ENCODE measurements at regions not wholly inside any gene's neighbourhood (a gene's known extent, or its start where the extent isn't known, plus 50 kb on each side); places are given as distances from the start of the nearest gene placed in this dataset.
"Not testable (repeated sequence)": the region's sequence is repeated elsewhere in the genome, so short reads cannot be mapped to it uniquely, and the experiment has no call there.

- no peaks in the 10 kb centered on the region for H3K36me3 ChIP-seq (ENCODE audit: control insufficient read depth, insufficient read depth, low read length)
- peaks cover 13% of the 10 kb centered on the region; the same call in 1 of the 2 replicates for H3K4me1 ChIP-seq (ENCODE audit: control insufficient read depth, insufficient read depth, low read length)
- H3K27me3 ChIP-seq (ENCODE audit: control insufficient read depth, insufficient read depth, low read length): no peaks in the 10 kb centered on the region; the same call in 1 of the 2 replicates
- H3K27ac ChIP-seq (ENCODE audit: low read depth, low read length): no peak overlapping the region
- H3K9me3 ChIP-seq (ENCODE audit: control insufficient read depth, insufficient read depth, low read length): no peaks in the 10 kb centered on the region
- no peak overlapping the region for H3K9ac ChIP-seq (ENCODE audit: low read depth, low read length)
- H3K4me3 ChIP-seq (ENCODE audit: low read depth, low read length): no peak overlapping the region
Observed at GRCh38 chr2:216930716-216931115, 70.9 kb upstream of the TNP1 start.

GRCh38 chr2:216929338-216929737 is 69.5 kb upstream of the TNP1 start:
- not testable (repeated sequence) for H3K9me3 ChIP-seq (ENCODE audit: control insufficient read depth, insufficient read depth, low read length)

GRCh38 chr2:216927163-216927562 is 67.3 kb upstream of the TNP1 start:
- peaks cover 10% of the 10 kb centered on the region for H3K4me1 ChIP-seq (ENCODE audit: control insufficient read depth, insufficient read depth, low read length)
- no peaks in the 10 kb centered on the region for H3K9me3 ChIP-seq (ENCODE audit: control insufficient read depth, insufficient read depth, low read length)
- H3K36me3 ChIP-seq (ENCODE audit: control insufficient read depth, insufficient read depth, low read length): no peaks in the 10 kb centered on the region
- no peak overlapping the region for H3K9ac ChIP-seq (ENCODE audit: low read depth, low read length)
- H3K4me3 ChIP-seq (ENCODE audit: low read depth, low read length): no peak overlapping the region
- no peaks in the 10 kb centered on the region; the same call in 1 of the 2 replicates for H3K27me3 ChIP-seq (ENCODE audit: control insufficient read depth, insufficient read depth, low read length)
- no peak overlapping the region for H3K27ac ChIP-seq (ENCODE audit: low read depth, low read length)

More at GRCh38 chr2:216929338-216929737, 69.5 kb upstream of the TNP1 start:
- not testable (repeated sequence) for H3K9ac ChIP-seq (ENCODE audit: low read depth, low read length); H3K4me3 ChIP-seq (ENCODE audit: low read depth, low read length); H3K27me3 ChIP-seq (ENCODE audit: control insufficient read depth, insufficient read depth, low read length); H3K36me3 ChIP-seq (ENCODE audit: control insufficient read depth, insufficient read depth, low read length); H3K27ac ChIP-seq (ENCODE audit: low read depth, low read length)
- H3K4me1 ChIP-seq (ENCODE audit: control insufficient read depth, insufficient read depth, low read length): peaks cover 13% of the 10 kb centered on the region

GRCh38 chr2:216925636-216926366 is 65.9 kb upstream of the TNP1 start:
- Histone ChIP-seq H3K36me3 (ENCODE audit: control insufficient read depth, insufficient read depth, low read length) (no peaks in the 10 kb centered on the region), H3K9me3 (ENCODE audit: control insufficient read depth, insufficient read depth, low read length) (no peaks in the 10 kb centered on the region), H3K4me1 (ENCODE audit: control insufficient read depth, insufficient read depth, low read length) (peaks cover 9% of the 10 kb centered on the region), H3K27me3 (ENCODE audit: control insufficient read depth, insufficient read depth, low read length) (no peaks in the 10 kb centered on the region; the same call in 1 of the 2 replicates), H3K4me3 (ENCODE audit: low read depth, low read length) (no peak overlapping the region), H3K27ac (ENCODE audit: low read depth, low read length) (no peak overlapping the region), H3K9ac (ENCODE audit: low read depth, low read length) (no peak overlapping the region)

- Histone ChIP-seq H3K4me3 (ENCODE audit: low read depth, low read length) (no peak overlapping the region), H3K4me1 (ENCODE audit: control insufficient read depth, insufficient read depth, low read length) (peaks cover 9% of the 10 kb centered on the region), H3K9ac (ENCODE audit: low read depth, low read length) (no peak overlapping the region), H3K27ac (ENCODE audit: low read depth, low read length) (no peak overlapping the region), H3K27me3 (ENCODE audit: control insufficient read depth, insufficient read depth, low read length) (no peaks in the 10 kb centered on the region; the same call in 1 of the 2 replicates), H3K9me3 (ENCODE audit: control insufficient read depth, insufficient read depth, low read length) (no peaks in the 10 kb centered on the region), H3K36me3 (ENCODE audit: control insufficient read depth, insufficient read depth, low read length) (no peaks in the 10 kb centered on the region)
Observed at GRCh38 chr2:216925006-216925405, 65.1 kb upstream of the TNP1 start.

- H3K27ac ChIP-seq (ENCODE audit: low read depth, low read length): no peak overlapping the region
- peaks cover 9% of the 10 kb centered on the region for H3K4me1 ChIP-seq (ENCODE audit: control insufficient read depth, insufficient read depth, low read length)
- no peak overlapping the region for H3K4me3 ChIP-seq (ENCODE audit: low read depth, low read length)
- no peaks in the 10 kb centered on the region; the same call in 1 of the 2 replicates for H3K27me3 ChIP-seq (ENCODE audit: control insufficient read depth, insufficient read depth, low read length)
- no peak overlapping the region for H3K9ac ChIP-seq (ENCODE audit: low read depth, low read length)
- H3K36me3 ChIP-seq (ENCODE audit: control insufficient read depth, insufficient read depth, low read length): no peaks in the 10 kb centered on the region
- H3K9me3 ChIP-seq (ENCODE audit: control insufficient read depth, insufficient read depth, low read length): no peaks in the 10 kb centered on the region
Observed at GRCh38 chr2:216923706-216924105, 63.8 kb upstream of the TNP1 start.

- no peaks in the 10 kb centered on the region for H3K9me3 ChIP-seq (ENCODE audit: control insufficient read depth, insufficient read depth, low read length)
- no peak overlapping the region for H3K4me3 ChIP-seq (ENCODE audit: low read depth, low read length)
- no peaks in the 10 kb centered on the region; the same call in 1 of the 2 replicates for H3K27me3 ChIP-seq (ENCODE audit: control insufficient read depth, insufficient read depth, low read length)
- no peak overlapping the region for H3K27ac ChIP-seq (ENCODE audit: low read depth, low read length)
- peaks cover 6% of the 10 kb centered on the region for H3K4me1 ChIP-seq (ENCODE audit: control insufficient read depth, insufficient read depth, low read length)
- no peaks in the 10 kb centered on the region for H3K36me3 ChIP-seq (ENCODE audit: control insufficient read depth, insufficient read depth, low read length)
- no peak overlapping the region for H3K9ac ChIP-seq (ENCODE audit: low read depth, low read length)
Observed at GRCh38 chr2:216922175-216922780, 62.4 kb upstream of the TNP1 start.

GRCh38 chr2:216920937-216921456 is 61.1 kb upstream of the TNP1 start:
- Histone ChIP-seq H3K4me3 (ENCODE audit: low read depth, low read length) (no peak overlapping the region), H3K9ac (ENCODE audit: low read depth, low read length) (no peak overlapping the region), H3K4me1 (ENCODE audit: control insufficient read depth, insufficient read depth, low read length) (peaks cover 3% of the 10 kb centered on the region), H3K27me3 (ENCODE audit: control insufficient read depth, insufficient read depth, low read length) (no peaks in the 10 kb centered on the region), H3K27ac (ENCODE audit: low read depth, low read length) (no peak overlapping the region), H3K9me3 (ENCODE audit: control insufficient read depth, insufficient read depth, low read length) (no peaks in the 10 kb centered on the region), H3K36me3 (ENCODE audit: control insufficient read depth, insufficient read depth, low read length) (no peaks in the 10 kb centered on the region)

- H3K27me3 ChIP-seq (ENCODE audit: control insufficient read depth, insufficient read depth, low read length): no peaks in the 10 kb centered on the region
- peaks cover 3% of the 10 kb centered on the region for H3K4me1 ChIP-seq (ENCODE audit: control insufficient read depth, insufficient read depth, low read length)
- H3K9me3 ChIP-seq (ENCODE audit: control insufficient read depth, insufficient read depth, low read length): no peaks in the 10 kb centered on the region
- H3K4me3 ChIP-seq (ENCODE audit: low read depth, low read length): no peak overlapping the region
- H3K36me3 ChIP-seq (ENCODE audit: control insufficient read depth, insufficient read depth, low read length): no peaks in the 10 kb centered on the region
- no peak overlapping the region for H3K9ac ChIP-seq (ENCODE audit: low read depth, low read length)
- H3K27ac ChIP-seq (ENCODE audit: low read depth, low read length): no peak overlapping the region
Observed at GRCh38 chr2:216920143-216920876, 60.4 kb upstream of the TNP1 start.

- no peak overlapping the region for H3K27ac ChIP-seq (ENCODE audit: low read depth, low read length)
- no peaks in the 10 kb centered on the region for H3K9me3 ChIP-seq (ENCODE audit: control insufficient read depth, insufficient read depth, low read length)
- no peaks in the 10 kb centered on the region; the same call in 1 of the 2 replicates for H3K4me1 ChIP-seq (ENCODE audit: control insufficient read depth, insufficient read depth, low read length)
- no peaks in the 10 kb centered on the region for H3K27me3 ChIP-seq (ENCODE audit: control insufficient read depth, insufficient read depth, low read length)
- no peak overlapping the region for H3K9ac ChIP-seq (ENCODE audit: low read depth, low read length)
- H3K36me3 ChIP-seq (ENCODE audit: control insufficient read depth, insufficient read depth, low read length): no peaks in the 10 kb centered on the region
- H3K4me3 ChIP-seq (ENCODE audit: low read depth, low read length): no peak overlapping the region
Observed at GRCh38 chr2:216918088-216918680, 58.3 kb upstream of the TNP1 start.
